Transverse colon (tissue), 3 donors: ENCODE measurements at regions not wholly inside any gene's neighbourhood (a gene's known extent, or its start where the extent isn't known, plus 50 kb on each side); places are given as distances from the start of the nearest gene placed in this dataset.

Experiments
- CTCF ChIP-seq, 5 experiments: fragments of 200-600 bp in 3 of 5; fragments of 450-650 bp in 2 of 5; sonication (generic) in 3 of 5; IDR thresholded peaks; 1 replicate in 2 of 5; 2 replicates in 3 of 5; pipeline ENCODE4 v1.5.1; 2016 to 2017; ENCODE audit warnings: antibody characterized with exemption in 5 of 5, inconsistent platforms in 3 of 5, mild to moderate bottlenecking in 2 of 5, moderate library complexity in 1 of 5
- POLR2A ChIP-seq: fragments of 450-650 bp; IDR thresholded peaks from one replicate; pipeline ENCODE4 v1.6.1; 2016; ENCODE audit warnings: antibody characterized with exemption, mild to moderate bottlenecking, moderate library complexity

- TF ChIP-seq CTCF (IDR thresholded peaks at IDR 0.05) = no peak
- TF ChIP-seq POLR2A = no peak
These were observed 93.6 kb upstream of the ANKRD55 start for GRCh38 chr5:56326770-56327169.
